GM19468 (cell line): ENCODE measurements at regions not wholly inside any gene's neighbourhood (a gene's known extent, or its start where the extent isn't known, plus 50 kb on each side); places are given as distances from the start of the nearest gene placed in this dataset.
"Not testable (repeated sequence)": the region's sequence is repeated elsewhere in the genome, so short reads cannot be mapped to it uniquely, and the experiment has no call there.

Source experiments
- ATAC-seq: cut with Tn5 transposase; IDR thresholded peaks from one replicate; pipeline ENCODE4 v1.9.1; 2021; ENCODE audit warnings: mild to moderate bottlenecking, moderate library complexity, moderate number of reproducible peaks; ENCODE audit not compliant: unreplicated experiment; ENCODE audit errors: extremely low read depth

GRCh38 chr4:110826656-110827055 lies 203.8 kb upstream of the PITX2 start:
- ATAC-seq, result no peak

DNA sequence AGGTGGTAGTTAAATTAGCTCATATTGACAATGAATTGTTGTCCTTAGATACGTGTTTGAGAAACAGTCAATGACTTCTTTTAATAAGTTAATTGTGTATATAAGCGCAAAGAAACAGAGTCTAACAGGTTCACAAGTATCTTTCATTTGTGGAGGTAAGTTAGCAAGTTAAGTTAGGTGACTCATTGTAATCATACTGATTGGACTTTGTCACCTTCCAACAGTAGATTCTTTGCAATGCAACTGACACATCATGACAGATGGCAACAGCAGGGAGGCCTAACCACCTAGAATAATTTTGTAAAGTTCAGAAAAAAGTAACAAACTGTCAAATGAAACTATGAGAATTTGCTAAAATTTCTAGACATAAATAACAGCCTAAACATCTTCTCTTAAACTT lies 207.6 kb upstream of the PITX2 start:
- ATAC-seq, result no peak

- ATAC-seq, result no peak
These were observed 215.1 kb upstream of the PITX2 start for GRCh38 chr4:110837896-110838450.

DNA sequence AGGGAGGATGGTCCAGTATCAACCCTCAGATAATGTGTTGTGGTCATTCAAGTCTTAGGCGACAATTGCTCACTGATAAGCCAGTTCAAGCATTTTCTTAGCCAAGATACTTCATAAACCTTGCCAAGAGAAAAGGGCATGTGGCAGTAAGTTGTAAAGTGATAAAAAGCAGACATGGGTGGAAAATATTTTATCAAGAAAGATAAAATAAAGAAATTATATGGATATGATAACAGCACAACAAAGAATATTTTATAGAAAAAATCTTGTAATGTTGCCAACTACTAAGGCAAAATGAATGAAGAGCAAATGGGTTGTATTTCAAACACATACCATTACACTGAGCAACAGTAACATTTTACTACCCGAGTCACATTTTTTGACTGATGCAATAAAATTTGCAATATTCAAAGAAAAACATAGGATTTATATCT lies 217.4 kb upstream of the PITX2 start:
- no peak for ATAC-seq

DNA sequence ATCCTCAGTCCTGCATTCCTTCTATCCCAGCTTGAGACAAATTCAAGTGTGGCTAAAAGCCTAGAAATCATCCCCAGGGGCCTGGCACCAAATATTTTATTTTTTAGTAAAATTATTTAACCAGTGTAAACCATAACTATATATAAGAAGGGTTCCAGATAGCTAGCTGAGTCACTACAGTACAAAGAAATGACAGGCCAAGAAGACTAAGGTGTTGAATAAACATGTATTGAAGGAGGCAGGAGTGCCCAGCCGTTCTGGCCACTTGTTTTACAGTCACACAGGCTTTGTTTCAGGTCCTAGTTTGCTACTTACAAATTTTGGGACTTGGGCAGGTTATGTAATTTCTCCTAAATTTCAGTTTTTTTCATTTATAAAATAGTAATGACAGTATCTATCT lies 225.9 kb upstream of the PITX2 start:
- no peak for ATAC-seq

GRCh38 chr4:110849461-110849860 lies 226.6 kb upstream of the PITX2 start:
- ATAC-seq, result no peak

- no peak for ATAC-seq
These were observed 227.9 kb upstream of the PITX2 start for GRCh38 chr4:110850461-110851442.

- no peak for ATAC-seq
These were observed 229.1 kb upstream of the PITX2 start for GRCh38 chr4:110851989-110852388.

GRCh38 chr4:110852793-110853192 lies 229.9 kb upstream of the PITX2 start:
- ATAC-seq, result no peak

GRCh38 chr4:110853242-110853641 lies 230.4 kb upstream of the PITX2 start:
- ATAC-seq, result no peak

- ATAC-seq, result no peak
These were observed 231.3 kb upstream of the PITX2 start for GRCh38 chr4:110854021-110854678.

DNA sequence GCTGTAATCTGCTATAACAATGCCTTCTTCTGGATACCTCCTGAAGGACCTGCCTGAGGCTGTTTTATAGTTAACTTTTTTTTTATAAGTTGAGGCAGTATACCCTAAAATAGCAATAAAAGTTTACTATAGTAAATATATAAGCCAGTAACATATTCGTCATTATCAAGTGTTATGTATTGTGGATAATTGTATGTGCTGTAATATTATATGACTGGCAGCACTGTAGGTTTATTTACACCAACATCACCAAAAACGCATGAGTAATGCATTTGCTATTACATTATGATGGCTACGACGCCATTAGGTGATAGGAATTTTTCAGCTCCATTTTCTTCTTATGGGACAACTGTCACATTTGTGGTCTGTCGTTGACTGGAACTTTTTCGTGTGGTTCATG lies 237.2 kb upstream of the PITX2 start:
- ATAC-seq, result no peak

DNA sequence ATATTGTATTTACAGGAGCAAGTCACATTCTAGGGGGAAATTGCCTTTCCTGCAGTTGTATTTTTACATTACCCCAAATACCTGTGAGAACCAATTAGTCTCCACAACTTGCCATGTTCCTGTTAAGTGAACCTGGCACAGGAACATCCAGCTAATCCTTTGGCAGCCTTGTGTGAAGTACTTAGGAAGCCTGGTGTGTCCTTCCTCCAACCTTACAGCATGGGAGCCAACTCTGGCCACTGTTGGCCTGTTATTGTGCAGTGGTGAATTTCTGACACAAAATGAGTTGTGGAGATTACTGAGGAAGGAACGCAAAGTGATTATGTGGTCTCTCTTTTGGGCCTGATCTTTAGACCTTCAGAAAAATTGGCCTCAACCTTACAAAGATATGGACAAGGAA lies 238.0 kb upstream of the PITX2 start:
- ATAC-seq, result no peak

- ATAC-seq, result no peak
These were observed 242.9 kb upstream of the PITX2 start for GRCh38 chr4:110865611-110866259.

DNA sequence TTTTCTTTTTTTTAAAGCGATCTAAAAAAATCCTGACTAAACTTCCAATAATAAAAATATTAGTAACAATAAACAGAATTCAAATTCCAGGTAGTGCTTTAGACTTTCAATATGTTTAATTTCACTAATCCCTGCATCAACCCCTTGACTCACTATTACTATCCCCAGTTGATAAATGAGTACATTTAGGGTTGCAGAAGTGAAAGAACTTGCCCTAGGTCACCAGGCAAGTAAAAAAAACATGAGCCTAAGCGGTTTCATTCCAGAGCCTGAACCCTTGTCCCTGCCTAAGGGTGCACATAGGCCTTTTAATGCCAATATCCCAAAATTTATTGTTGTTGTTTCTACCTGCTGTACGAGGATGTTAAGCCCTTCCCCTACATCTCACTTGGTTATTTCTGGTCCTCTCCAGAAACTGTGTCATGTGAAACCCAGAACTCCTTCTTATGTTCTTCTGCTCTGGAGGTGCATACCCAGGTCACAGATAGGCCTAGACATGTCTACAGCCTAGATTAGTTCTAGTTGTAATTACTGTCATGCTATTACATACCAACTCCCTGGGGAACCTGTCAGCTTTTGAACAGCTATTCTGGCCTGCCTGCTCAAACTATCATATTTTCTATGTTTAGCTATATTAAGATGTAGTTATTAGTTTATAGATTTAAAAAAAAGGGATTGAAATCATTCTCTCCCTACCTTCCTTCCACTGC lies 244.5 kb upstream of the PITX2 start:
- ATAC-seq, result no peak

DNA sequence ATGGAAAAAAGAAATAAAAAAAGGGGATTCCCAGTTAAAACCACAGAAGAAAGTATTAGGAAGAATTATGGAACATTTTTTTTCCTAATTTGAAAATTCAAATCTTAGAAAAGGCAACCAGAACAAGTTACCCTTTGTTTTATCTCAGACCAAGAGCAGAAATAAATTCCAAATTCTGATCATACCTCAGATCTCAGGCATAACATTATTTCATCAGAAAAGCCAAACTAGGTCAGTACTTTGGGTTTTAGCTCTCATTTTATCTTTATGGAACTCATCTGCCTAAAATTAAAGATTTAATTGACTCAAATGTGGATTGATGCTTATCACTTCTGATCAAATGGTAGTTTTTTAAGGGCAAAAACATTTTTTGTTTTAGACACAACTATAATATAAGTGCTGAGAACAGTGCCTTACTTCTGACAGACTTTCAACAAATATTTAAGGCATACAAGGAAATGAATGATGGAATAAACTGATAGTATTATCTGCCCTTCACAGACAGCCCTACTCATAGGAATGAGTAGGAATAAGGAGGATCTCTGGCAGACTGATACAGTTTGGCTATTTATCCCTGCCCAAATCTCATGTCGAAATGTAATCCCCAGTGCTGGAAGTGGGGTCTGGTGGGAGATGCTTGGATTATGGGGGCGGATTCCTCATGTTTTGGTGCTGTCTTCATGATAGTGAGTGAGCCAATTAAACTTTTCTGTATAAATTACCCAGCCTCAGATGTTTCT lies 245.3 kb upstream of the PITX2 start:
- no peak for ATAC-seq

- ATAC-seq, result no peak
These were observed 246.2 kb upstream of the PITX2 start for GRCh38 chr4:110869114-110869513.

DNA sequence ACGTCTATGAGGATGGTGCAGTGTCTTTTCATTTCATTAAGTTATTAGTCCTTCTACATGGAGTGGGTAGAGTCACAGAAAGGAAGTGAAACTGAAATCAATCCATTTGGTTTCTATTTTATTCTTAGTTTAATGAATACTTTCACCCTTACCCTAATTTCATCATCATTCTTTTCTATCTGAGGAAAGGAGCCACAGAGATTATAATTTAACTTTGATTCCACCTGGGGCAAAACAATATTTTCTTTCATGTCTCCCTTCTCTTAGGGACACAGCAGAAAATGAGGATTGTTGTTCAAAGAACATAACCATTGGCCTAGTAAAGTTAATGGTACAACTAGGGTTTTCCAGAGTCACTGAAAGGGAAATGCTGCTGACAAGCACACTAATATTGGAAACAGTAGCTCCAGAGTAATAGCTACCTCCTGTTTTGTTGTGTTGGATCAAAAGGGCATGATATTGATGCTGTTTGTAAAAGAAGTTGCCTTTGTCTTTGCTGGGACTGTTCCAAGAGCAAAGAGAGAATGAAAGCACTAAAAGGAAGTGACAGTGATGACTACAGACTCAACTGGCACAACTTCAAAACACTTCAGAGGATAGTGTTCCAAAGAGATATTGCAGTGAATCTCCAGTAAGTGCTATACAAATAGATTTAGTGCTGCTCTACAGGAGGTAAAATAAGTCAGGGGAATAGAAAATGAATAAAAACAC lies 247.1 kb upstream of the PITX2 start:
- ATAC-seq, result peak; percentile 94

GRCh38 chr4:110876214-110876613 lies 253.3 kb upstream of the PITX2 start:
- ATAC-seq, result not testable (repeated sequence)
